ELR (cell line): ENCODE measurements at regions not wholly inside any gene's neighbourhood (a gene's known extent, or its start where the extent isn't known, plus 50 kb on each side); places are given as distances from the start of the nearest gene placed in this dataset.
A peak's percentile ranks its signal among the peaks of the same experiment; 100 is the strongest.

Experiments
- DNase-seq: peaks from one replicate; pipeline ENCODE4 v3.0.0-alpha.2; 2015; ENCODE audit warnings: low read depth

GRCh38 chr10:25113191-25114035, 61.4 kb upstream of the GPR158 start:
- DNase-seq = peak; percentile 82

GRCh38 chr10:25114036-25114411, 60.8 kb upstream of the GPR158 start:
- DNase-seq = no peak

- no peak for DNase-seq
Measured at GRCh38 chr10:25117757-25118156, 57.0 kb upstream of the GPR158 start.

DNA sequence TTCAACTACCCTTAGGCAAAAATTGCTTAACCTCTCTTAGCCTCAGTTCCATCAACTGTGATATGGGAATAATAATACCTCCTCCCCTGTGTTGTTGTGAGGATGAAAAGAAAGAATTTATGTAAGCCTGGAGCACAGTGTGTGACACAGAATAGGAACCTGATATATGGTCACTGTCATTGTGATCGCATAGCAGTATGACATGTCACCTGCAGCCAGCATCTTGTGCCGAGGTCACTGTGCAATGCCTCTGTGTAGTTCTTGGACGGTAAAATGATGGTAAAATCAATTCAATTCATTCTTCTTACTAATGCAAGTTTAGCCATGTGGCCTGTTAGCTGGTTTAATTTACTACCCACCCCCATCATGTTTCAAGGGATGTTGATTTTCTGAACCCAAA, 54.6 kb upstream of the GPR158 start:
- DNase-seq = no peak
